CD4-positive, alpha-beta T cell treated with Interleukin-2 at 100 ng/mL for 4 hours (primary cell): ENCODE measurements at regions not wholly inside any gene's neighbourhood (a gene's known extent, or its start where the extent isn't known, plus 50 kb on each side); places are given as distances from the start of the nearest gene placed in this dataset.
"Not testable (repeated sequence)": the region's sequence is repeated elsewhere in the genome, so short reads cannot be mapped to it uniquely, and the experiment has no call there.

Experiments used
- DNase-seq: peaks from one replicate; pipeline ENCODE4 v3.0.0-alpha.2; 2020; ENCODE audit warnings: low spot score

GRCh38 chr5:98209418-98209817, 564.0 kb upstream of the RGMB start:
- DNase-seq = no peak

DNA sequence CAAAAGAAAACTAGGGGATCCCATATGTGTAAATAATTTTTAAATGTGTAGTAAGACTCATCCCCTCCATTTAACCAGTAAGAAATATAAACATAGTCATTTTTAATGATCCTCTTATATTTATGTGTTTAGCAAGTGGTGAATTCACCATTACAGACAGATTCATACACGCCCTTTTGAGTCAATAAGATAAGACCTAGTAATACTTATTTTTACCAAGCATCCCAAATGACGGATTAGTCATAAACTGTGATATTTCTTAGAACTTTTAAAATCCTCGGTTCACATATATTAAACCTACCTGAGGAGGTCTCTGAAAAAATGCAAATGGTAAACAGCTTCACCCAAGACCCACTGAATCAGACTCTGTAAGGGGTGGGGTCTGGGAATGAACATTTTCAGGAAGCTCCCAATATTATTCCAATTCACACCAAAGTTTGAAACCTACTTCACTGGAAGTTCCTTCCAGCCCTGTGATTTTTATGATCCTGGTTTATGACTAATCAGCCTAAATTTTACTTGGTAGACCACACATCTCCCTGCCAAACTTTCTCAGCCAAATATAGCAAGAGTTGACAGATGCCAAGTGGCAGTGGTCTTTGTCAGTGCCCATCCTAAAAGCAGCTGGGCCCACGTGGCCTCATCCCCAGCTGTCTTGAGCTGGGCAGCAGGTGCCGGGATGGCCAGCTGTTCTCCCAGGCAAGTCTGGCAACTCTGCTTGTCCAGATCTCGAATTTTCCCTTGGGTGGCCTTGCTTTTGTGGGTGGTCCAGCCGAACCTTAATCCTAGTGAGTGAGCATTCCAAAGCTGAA, 559.0 kb upstream of the RGMB start:
- DNase-seq = no peak

- no peak for DNase-seq
Observed at GRCh38 chr5:98217138-98217537, 556.3 kb upstream of the RGMB start.

DNA sequence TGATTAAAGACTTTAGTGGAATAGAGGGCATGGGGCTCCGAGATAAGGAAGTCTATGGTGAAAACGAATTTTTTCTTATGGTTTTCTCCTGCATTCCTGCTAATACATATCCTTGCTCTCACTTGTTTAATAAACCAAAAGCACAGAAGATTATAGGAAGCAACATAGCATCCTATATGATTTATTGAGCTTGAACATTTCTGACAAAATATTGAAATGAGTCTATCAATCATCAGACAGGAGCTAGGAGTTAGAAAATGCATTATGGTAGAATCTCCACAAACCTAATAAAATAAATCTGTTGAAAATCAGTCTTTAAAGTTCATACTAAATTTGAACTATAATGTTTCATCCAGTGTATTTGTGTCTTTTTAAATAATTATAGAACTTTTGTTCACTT, 554.6 kb upstream of the RGMB start:
- DNase-seq = no peak

DNA sequence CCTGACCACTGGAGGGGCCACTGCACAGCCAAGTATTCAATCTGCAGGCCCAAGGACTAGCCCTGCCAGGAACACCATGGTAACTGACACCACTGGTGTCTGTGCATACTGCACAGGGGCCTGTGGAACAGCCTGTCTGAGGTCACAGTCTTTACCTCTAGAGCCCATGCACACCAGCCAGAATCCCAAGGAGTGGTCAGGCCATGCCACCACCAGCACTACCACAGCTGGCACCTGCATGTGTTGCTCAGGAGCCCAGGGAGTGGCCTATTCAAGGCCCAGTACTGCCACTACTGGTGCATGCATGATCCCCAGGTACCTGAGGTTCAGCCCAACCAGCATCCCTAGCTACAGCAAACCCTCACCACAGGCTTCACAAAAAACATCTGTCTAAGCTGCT, 546.0 kb upstream of the RGMB start:
- DNase-seq = no peak

- DNase-seq = no peak
Observed at GRCh38 chr5:98231089-98231488, 542.4 kb upstream of the RGMB start.

DNA sequence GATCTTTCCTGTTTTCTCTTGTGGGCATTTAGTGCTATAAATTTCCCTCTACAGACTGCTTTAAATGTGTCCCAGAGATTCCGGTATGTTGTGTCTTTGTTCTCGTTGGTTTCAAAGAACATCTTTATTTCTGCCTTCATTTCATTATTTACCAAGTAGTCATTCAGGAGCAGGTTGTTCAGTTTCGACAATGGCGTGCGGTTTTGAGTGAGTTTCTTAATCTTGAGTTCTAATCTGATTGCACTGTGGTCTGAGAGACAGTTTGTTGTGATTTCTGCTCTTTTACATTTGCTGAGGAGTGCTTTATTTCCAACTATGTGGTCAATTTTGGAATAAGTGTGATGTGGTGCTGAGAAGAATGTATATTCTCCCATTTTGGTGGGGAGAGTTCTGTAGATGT, 535.7 kb upstream of the RGMB start:
- not testable (repeated sequence) for DNase-seq

GRCh38 chr5:98243972-98244371, 529.5 kb upstream of the RGMB start:
- DNase-seq = no peak

GRCh38 chr5:98248949-98249348, 524.5 kb upstream of the RGMB start:
- DNase-seq = no peak

- no peak for DNase-seq
Observed at GRCh38 chr5:98258939-98259338, 514.5 kb upstream of the RGMB start.

DNA sequence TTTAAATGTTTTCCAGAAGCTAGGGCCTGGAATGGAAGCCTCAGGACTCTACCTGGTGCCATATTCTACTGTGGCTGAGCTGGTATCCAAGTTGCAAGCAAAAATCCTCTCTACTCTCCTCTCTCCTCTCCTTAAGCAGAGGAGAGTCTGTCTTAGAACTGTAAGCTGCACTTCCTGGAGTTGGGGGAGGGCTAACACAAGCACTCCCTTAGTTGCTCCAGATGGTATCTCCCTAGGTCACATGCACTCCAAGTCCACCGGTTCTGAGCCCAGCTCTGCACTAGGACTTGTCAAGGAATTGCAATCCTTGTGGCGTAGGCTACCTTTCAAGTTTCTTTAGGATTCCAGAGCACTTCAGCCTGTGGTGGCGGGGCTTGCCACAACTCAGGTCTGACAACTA, 513.9 kb upstream of the RGMB start:
- DNase-seq = no peak

GRCh38 chr5:98263084-98263483, 510.4 kb upstream of the RGMB start:
- DNase-seq = no peak

DNA sequence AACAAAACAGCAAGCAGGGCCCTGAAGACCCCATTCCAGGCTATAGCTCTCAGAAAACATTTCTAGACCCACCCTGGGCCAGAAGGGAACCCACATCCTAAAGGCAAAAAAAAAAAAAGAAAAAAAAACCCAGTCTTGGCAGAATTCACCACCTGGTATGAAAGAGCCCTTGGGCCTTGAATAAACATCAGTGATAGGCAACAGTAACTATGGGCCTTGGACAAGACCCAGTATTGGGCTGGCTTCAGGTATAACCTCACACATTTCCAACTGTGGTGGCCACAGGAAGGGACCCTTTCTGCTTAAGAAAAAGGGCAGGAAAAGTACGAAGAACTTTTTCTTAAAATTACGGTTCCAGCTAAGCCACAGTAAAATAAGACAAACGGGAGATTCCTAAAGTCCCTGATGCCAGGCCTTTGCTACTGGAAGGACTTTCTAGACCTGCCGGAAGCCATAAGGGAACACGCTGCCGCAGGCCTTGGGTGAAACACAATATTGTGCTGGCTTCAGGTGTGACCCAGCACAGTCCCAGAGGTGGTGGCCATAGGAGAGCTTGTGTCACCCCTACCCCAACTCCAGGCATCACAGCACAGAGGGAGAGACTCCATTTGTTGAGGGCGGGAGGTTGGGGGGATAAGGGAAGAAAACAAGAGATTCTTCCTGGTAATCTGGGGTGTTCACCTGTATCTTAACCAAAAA, 505.2 kb upstream of the RGMB start:
- no peak for DNase-seq

DNA sequence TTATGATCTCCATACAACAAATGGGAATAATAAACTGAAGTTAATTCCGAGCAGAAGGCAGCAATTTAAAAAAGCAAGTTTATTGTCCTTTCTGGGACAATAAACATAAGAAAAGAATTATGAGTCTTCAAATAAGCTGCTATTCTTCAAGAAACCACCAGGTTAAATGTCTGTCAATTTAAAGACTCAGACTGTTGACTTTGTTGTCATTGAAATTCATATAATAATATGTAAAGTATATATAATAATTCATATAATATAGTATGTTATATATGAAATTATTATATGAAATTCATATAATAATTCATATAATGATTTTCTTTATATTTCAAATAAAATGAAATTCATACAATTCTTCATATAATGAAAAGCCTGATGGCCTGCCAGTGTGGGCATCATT, 497.5 kb upstream of the RGMB start:
- DNase-seq = no peak

- DNase-seq = no peak
Observed at GRCh38 chr5:98282521-98282920, 490.9 kb upstream of the RGMB start.

DNA sequence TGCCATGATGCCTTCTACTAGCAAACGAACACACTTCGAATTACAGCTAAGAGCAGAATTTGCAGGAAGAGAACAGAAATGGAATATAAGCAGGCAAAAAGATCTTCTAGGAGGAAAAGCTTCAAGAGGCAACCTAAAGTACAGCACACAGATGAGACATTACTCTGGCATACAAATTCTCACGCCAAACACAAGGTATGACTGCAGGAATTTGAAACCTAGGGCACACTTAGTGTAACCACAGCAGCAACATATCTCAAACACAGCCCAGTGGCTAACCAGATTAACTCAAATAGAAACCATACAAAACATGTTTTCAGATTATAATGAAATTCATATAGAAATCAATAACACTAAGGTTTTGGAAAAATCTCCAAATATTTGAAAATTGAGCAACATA, 481.0 kb upstream of the RGMB start:
- DNase-seq = no peak

- DNase-seq = no peak
Observed at GRCh38 chr5:98296426-98296825, 477.0 kb upstream of the RGMB start.

GRCh38 chr5:98299435-98299834, 474.0 kb upstream of the RGMB start:
- DNase-seq = no peak

- no peak for DNase-seq
Observed at GRCh38 chr5:98301547-98301946, 471.9 kb upstream of the RGMB start.

DNA sequence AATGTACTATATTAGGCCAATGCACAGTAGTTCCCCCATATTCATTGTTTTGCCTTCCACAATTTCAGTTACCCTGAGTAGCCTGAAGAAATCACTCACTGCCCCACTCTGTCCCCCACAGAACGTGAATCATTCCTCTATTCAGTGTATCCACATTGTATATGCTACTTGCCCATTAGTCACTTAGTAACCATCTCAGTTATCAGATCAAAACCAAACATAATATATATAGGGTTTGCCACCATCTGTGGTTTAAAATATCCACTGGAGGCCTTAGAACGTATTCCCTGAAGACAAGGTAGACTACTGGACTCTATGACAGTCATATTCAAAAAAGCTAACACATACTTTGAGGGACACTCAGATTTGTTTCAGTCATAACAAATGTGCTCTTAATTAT, 465.7 kb upstream of the RGMB start:
- DNase-seq = no peak

- no peak for DNase-seq
Observed at GRCh38 chr5:98308231-98308630, 465.2 kb upstream of the RGMB start.

GRCh38 chr5:98308960-98309359, 464.5 kb upstream of the RGMB start:
- no peak for DNase-seq

GRCh38 chr5:98309785-98310598, 463.5 kb upstream of the RGMB start:
- no peak for DNase-seq
